ENCODE measurements at regions not wholly inside any gene's neighbourhood (a gene's known extent, or its start where the extent isn't known, plus 50 kb on each side); places are given as distances from the start of the nearest gene placed in this dataset.

DNA sequence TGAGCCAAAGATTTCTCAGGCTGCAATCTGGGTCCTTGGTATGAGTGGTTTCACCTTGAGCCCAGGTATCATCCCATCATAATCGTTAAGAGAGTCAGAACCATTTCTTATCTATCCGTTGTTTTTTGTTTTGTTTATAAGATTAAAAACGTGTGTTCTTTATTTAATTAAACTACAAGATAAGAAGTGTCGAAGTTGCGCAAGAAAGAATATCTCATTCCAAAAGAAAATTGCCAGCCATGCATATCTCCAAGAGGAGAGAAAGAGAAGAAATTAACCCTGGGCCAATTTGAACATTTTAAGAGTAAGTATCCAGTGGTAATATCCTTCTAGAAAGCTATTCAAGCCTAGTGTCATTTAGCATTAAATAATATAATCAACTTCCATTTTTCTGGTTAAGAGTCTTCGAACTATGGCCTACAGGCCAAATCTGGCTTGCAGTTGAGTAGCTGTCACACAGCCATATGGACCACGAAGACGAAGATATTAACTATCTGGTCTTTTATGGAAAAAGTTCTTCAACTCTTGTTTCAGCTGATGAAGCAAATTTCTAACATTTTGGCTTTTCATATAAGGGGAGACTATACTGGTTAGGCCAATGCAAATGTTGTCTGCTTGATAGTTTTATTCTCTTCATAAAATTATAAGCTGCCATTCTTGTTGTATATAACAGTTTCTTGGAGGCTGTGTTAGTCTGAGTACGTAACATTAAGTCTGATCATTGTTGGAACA lies 576.4 kb downstream of the REEP3 start:
- no peak for TF ChIP-seq DNMT3B (CRISPR knock-in tag; conservative IDR thresholded peaks at IDR 0.05)
- no peak for TF ChIP-seq PRDM10 (CRISPR knock-in tag; IDR thresholded peaks at IDR 0.05; ENCODE audit: low read depth)
- TF ChIP-seq, protein P1, sequence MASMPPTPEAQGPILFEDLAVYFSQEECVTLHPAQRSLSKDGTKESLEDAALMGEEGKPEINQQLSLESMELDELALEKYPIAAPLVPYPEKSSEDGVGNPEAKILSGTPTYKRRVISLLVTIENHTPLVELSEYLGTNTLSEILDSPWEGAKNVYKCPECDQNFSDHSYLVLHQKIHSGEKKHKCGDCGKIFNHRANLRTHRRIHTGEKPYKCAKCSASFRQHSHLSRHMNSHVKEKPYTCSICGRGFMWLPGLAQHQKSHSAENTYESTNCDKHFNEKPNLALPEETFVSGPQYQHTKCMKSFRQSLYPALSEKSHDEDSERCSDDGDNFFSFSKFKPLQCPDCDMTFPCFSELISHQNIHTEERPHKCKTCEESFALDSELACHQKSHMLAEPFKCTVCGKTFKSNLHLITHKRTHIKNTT (CRISPR knock-in tag; IDR thresholded peaks at IDR 0.05): no peak
- TF ChIP-seq MYC (CRISPR knock-in tag; IDR thresholded peaks at IDR 0.05; ENCODE audit: borderline replicate concordance): no peak
- no peak for TF ChIP-seq STAG1 (CRISPR knock-in tag; IDR thresholded peaks at IDR 0.05)
- no peak for TF ChIP-seq POLR2A (IDR thresholded peaks at IDR 0.05; ENCODE audit: insufficient read depth in 1 of 2, low read depth in 2 of 2, low read length in 2 of 2)
- no peak for TF ChIP-seq POLR2AphosphoS5 (IDR thresholded peaks at IDR 0.05; ENCODE audit: low read depth, low read length)
- no peak for TF ChIP-seq ZFX (CRISPR knock-in tag; IDR thresholded peaks at IDR 0.05; ENCODE audit: low read depth)
- TF ChIP-seq SUZ12 (IDR thresholded peaks at IDR 0.05; ENCODE audit: low read depth, low read length): no peak
- TF ChIP-seq SAFB2 (CRISPR knock-in tag; IDR thresholded peaks at IDR 0.05; ENCODE audit: borderline replicate concordance, low read depth): no peak
- no peak for TF ChIP-seq BCL3 (CRISPR knock-in tag; IDR thresholded peaks at IDR 0.05)
- no peak for TF ChIP-seq TBX2 (CRISPR knock-in tag; IDR thresholded peaks at IDR 0.05; ENCODE audit: borderline replicate concordance)

Data from HepG2 (cell line).